Duodenal mucosa (tissue), 2 donors: ENCODE measurements at regions not wholly inside any gene's neighbourhood (a gene's known extent, or its start where the extent isn't known, plus 50 kb on each side); places are given as distances from the start of the nearest gene placed in this dataset.

Source experiments
- H3K27ac ChIP-seq: one replicate; pipeline ENCODE4 v1.7.0; 2013; ENCODE audit warnings: low read depth, low read length
- H3K27me3 ChIP-seq, 2 donors: one replicate each; pipeline ENCODE4 v1.7.0; 2013; ENCODE audit warnings: low read length in 2 of 2, control low read depth in 1 of 2; ENCODE audit not compliant: insufficient read depth in 2 of 2, control insufficient read depth in 1 of 2
- H3K36me3 ChIP-seq, 2 donors: one replicate each; pipeline ENCODE4 v1.7.0; 2013; ENCODE audit warnings: low read length in 2 of 2, control low read depth in 1 of 2; ENCODE audit not compliant: insufficient read depth in 2 of 2, control insufficient read depth in 1 of 2
- H3K4me1 ChIP-seq, 2 donors: one replicate each; pipeline ENCODE4 v1.7.0; 2013; ENCODE audit warnings: low read length in 2 of 2, control low read depth in 1 of 2; ENCODE audit not compliant: insufficient read depth in 2 of 2, control insufficient read depth in 1 of 2
- H3K4me3 ChIP-seq, 2 donors: one replicate each; pipeline ENCODE4 v1.7.0; 2013; ENCODE audit warnings: low read length in 2 of 2, low read depth in 1 of 2
- H3K9ac ChIP-seq, 2 donors: one replicate each; pipeline ENCODE4 v1.7.0; 2013; ENCODE audit warnings: low read length in 2 of 2, low read depth in 1 of 2
- H3K9me3 ChIP-seq, 2 donors: one replicate each; pipeline ENCODE4 v1.7.0; 2013; ENCODE audit warnings: low read length in 2 of 2, control low read depth in 1 of 2; ENCODE audit not compliant: control insufficient read depth in 1 of 2

DNA sequence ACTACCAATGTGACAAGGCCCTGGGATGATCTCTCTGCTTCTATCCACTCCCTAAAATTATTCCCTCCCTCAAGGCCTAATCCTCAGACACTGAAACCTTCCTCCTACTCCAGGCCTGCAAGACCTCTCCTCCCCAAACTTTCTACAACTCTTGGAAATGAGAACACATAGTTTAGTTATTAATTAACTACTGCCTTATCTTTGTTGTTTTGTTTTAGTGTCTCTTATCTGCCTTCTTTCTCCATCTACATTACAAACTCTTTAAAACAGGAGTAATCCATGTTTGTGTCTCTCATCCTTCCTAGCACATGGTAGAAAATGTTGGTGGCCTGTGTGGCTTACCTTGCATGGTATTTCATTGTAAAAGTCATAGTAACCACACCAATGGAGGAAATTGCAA, 139.9 kb upstream of the G2E3 start:
- H3K27ac ChIP-seq = no peak overlapping the region

GRCh38 chr14:30420515-30420914, 138.4 kb upstream of the G2E3 start:
- Histone ChIP-seq H3K27ac (no peak overlapping the region), H3K36me3 (no peaks in the 10 kb centered on the region), H3K9me3 (no peaks in the 10 kb centered on the region), H3K27me3 (no peaks in the 10 kb centered on the region), H3K9ac (no peak overlapping the region), H3K4me1 (no peaks in the 10 kb centered on the region), H3K4me3 (no peak overlapping the region)

More for the DNA sequence above, 139.9 kb upstream of the G2E3 start:
- H3K4me1 ChIP-seq = no peaks in the 10 kb centered on the region
- no peaks in the 10 kb centered on the region for H3K27me3 ChIP-seq
- no peaks in the 10 kb centered on the region for H3K9me3 ChIP-seq
- no peak overlapping the region for H3K4me3 ChIP-seq
- H3K9ac ChIP-seq = no peak overlapping the region
- no peaks in the 10 kb centered on the region for H3K36me3 ChIP-seq

DNA sequence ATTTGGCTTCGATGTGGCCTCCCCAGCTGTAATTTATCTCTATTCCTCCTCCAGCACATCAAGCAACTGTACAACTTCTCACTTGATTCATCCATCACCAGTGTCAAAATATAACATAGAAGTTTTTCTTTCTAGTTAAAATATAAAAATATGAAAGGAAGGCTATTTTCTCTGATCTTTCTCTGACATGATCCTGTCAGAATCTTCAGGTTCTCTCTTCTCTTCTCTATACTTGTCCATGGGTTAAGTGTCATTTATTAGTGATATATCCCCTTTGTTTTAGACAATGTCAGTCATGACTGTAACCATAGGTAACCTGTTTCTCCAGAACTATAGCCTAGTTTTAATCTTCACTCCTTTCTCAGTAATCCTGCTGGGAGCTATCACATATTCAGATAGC, 132.5 kb upstream of the G2E3 start:
- H3K9me3 ChIP-seq = no peaks in the 10 kb centered on the region
- no peaks in the 10 kb centered on the region for H3K27me3 ChIP-seq
- H3K4me3 ChIP-seq = no peak overlapping the region
- H3K36me3 ChIP-seq = no peaks in the 10 kb centered on the region
- H3K9ac ChIP-seq = no peak overlapping the region
- H3K27ac ChIP-seq = no peak overlapping the region
- no peaks in the 10 kb centered on the region for H3K4me1 ChIP-seq

DNA sequence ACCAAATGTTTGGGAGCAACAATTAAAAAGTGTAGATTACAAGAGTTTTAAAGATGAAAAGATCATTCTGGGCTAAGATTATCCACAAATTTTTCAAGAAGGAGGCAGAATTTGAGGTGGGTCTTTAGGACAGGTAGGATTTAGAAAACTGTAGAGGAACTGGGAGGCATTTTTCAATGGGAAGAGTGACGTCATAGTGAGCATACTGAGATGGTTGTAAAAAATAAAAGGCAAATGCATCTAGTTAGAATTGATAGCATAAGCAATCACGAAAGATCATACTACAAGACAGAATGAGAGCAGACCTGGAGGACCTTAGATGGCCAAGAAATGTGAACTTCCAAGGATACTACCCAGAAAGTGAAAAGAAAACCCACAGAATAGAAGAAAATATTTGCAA, 131.6 kb upstream of the G2E3 start:
- H3K27me3 ChIP-seq = no peaks in the 10 kb centered on the region
- no peaks in the 10 kb centered on the region for H3K36me3 ChIP-seq
- no peak overlapping the region for H3K9ac ChIP-seq

GRCh38 chr14:30427846-30428245, 131.1 kb upstream of the G2E3 start:
- no peak overlapping the region for H3K4me3 ChIP-seq
- no peaks in the 10 kb centered on the region for H3K27me3 ChIP-seq
- H3K9me3 ChIP-seq = no peaks in the 10 kb centered on the region
- no peaks in the 10 kb centered on the region for H3K4me1 ChIP-seq
- H3K36me3 ChIP-seq = no peaks in the 10 kb centered on the region
- H3K9ac ChIP-seq = no peak overlapping the region
- H3K27ac ChIP-seq = no peak overlapping the region

More for the DNA sequence above, 131.6 kb upstream of the G2E3 start:
- Histone ChIP-seq H3K4me1 (no peaks in the 10 kb centered on the region), H3K4me3 (no peak overlapping the region), H3K27ac (no peak overlapping the region), H3K9me3 (no peaks in the 10 kb centered on the region)

- Histone ChIP-seq H3K27me3 (no peaks in the 10 kb centered on the region), H3K9ac (no peak overlapping the region), H3K9me3 (no peaks in the 10 kb centered on the region), H3K4me1 (no peaks in the 10 kb centered on the region), H3K36me3 (no peaks in the 10 kb centered on the region), H3K27ac (no peak overlapping the region), H3K4me3 (no peak overlapping the region)
These were observed 127.4 kb upstream of the G2E3 start for GRCh38 chr14:30431552-30431951.

DNA sequence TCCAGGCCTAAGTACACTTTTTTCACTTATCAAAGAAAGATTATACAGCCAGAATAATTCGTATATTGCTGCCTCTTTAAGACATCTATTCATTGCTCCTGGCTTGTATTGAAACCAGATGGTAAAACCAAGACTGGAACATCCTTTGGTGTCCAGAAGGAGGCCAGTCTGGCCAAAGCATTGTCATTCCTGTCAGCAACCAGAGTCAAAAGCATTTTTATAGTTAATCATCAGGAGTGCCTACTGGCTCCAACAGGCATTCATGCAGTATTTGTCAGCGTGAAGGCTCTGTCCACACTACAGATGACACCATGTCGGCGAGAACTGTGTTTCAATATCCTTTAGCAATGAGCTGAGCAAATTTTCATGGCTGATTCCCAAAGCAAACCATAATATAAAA, 118.0 kb upstream of the G2E3 start:
- H3K9me3 ChIP-seq = no peaks in the 10 kb centered on the region

DNA sequence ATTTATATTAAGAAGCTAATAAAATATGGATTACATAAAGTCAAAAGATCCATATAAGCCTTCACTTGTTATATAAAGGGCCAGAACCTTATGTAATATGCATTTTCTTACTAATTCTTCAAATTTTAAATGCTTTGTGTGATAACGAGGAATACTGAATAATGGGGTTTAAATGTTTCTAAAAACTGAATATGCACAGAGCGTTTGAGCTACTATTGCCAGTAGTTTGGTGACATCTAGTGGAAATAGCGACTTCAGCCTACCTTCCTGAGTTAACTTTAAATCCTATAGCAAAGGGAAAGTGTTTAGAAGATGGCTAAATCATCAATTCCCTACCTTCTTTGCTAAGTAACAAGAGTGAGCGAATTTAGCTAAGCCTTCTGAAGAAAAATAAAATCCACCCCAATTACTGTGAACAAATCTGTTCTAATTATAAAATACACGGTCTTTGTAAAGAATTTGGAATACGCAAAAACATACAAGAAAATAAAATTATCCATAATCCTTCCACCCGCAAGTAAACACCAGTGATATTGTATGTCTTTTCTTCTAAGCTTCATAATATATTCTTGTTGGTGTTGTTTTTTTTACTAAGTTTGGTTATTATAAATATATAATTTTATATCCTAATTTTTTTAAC, 115.5 kb upstream of the G2E3 start:
- Histone ChIP-seq H3K9me3 (no peaks in the 10 kb centered on the region), H3K27ac (no peak overlapping the region), H3K4me1 (no peaks in the 10 kb centered on the region), H3K4me3 (no peak overlapping the region), H3K9ac (no peak overlapping the region), H3K27me3 (no peaks in the 10 kb centered on the region), H3K36me3 (no peaks in the 10 kb centered on the region)

More for the DNA sequence above, 118.0 kb upstream of the G2E3 start:
- H3K27ac ChIP-seq = no peak overlapping the region
- H3K36me3 ChIP-seq = no peaks in the 10 kb centered on the region
- no peak overlapping the region for H3K9ac ChIP-seq
- no peaks in the 10 kb centered on the region for H3K27me3 ChIP-seq
- no peaks in the 10 kb centered on the region for H3K4me1 ChIP-seq
- H3K4me3 ChIP-seq = no peak overlapping the region

DNA sequence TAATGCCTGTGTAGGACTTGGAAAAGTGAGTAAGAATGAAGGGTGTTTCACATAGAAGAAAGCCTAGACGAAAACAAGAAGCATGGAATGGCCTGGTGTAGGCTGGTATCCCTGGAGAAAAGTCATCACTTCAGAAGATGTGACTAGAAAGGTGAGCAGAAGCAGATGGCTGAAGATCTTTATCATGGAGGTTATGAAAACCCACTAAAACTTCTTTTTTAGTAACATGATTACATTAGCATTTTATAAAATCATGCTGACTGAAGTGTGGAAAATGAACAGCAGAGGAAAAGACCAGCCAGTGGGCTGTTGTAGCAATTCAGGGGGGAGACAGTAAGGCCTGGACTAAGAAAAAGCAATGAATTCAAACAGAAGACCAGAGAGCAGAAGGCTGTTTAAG, 114.5 kb upstream of the G2E3 start:
- H3K4me1 ChIP-seq = no peaks in the 10 kb centered on the region
- no peaks in the 10 kb centered on the region for H3K27me3 ChIP-seq
- no peaks in the 10 kb centered on the region for H3K36me3 ChIP-seq
- no peak overlapping the region for H3K4me3 ChIP-seq
- H3K9me3 ChIP-seq = no peaks in the 10 kb centered on the region
- H3K27ac ChIP-seq = no peak overlapping the region
- no peak overlapping the region for H3K9ac ChIP-seq

GRCh38 chr14:30445011-30445793, 113.8 kb upstream of the G2E3 start:
- H3K9ac ChIP-seq = no peak overlapping the region
- no peaks in the 10 kb centered on the region for H3K9me3 ChIP-seq
- no peaks in the 10 kb centered on the region for H3K27me3 ChIP-seq
- no peaks in the 10 kb centered on the region for H3K36me3 ChIP-seq
- no peak overlapping the region for H3K4me3 ChIP-seq
- no peaks in the 10 kb centered on the region for H3K4me1 ChIP-seq
- no peak overlapping the region for H3K27ac ChIP-seq
